ENCODE measurements at regions not wholly inside any gene's neighbourhood (a gene's known extent, or its start where the extent isn't known, plus 50 kb on each side); places are given as distances from the start of the nearest gene placed in this dataset.

GRCh38 chr10:35751347-35751746 lies 109.3 kb upstream of the FZD8 start:
- DNase-seq (ENCODE audit: low spot score), result no peak

GRCh38 chr10:35749230-35749629 lies 107.1 kb upstream of the FZD8 start:
- DNase-seq (ENCODE audit: low spot score), result no peak

GRCh38 chr10:35745617-35746403 lies 103.7 kb upstream of the FZD8 start:
- no peak for DNase-seq (ENCODE audit: low spot score)

- DNase-seq (ENCODE audit: low spot score), result no peak
Observed at GRCh38 chr10:35743851-35744250, 101.8 kb upstream of the FZD8 start.

- no peak for DNase-seq (ENCODE audit: low spot score)
Observed at GRCh38 chr10:35743351-35743750, 101.3 kb upstream of the FZD8 start.

GRCh38 chr10:35739998-35740397 lies 97.9 kb upstream of the FZD8 start:
- DNase-seq (ENCODE audit: low spot score), result no peak

- DNase-seq (ENCODE audit: low spot score), result no peak
Observed at GRCh38 chr10:35735412-35735811, 93.3 kb upstream of the FZD8 start.

- DNase-seq (ENCODE audit: low spot score), result no peak
Observed at GRCh38 chr10:35731828-35732227, 89.7 kb upstream of the FZD8 start.

GRCh38 chr10:35728341-35728740 lies 86.2 kb upstream of the FZD8 start:
- DNase-seq (ENCODE audit: low spot score), result no peak

- DNase-seq (ENCODE audit: low spot score), result no peak
Observed at GRCh38 chr10:35726846-35727245, 84.8 kb upstream of the FZD8 start.

- no peak for DNase-seq (ENCODE audit: low spot score)
Observed at GRCh38 chr10:35723992-35724391, 81.9 kb upstream of the FZD8 start.

- no peak for DNase-seq (ENCODE audit: low spot score)
Observed at GRCh38 chr10:35723059-35723458, 81.0 kb upstream of the FZD8 start.

GRCh38 chr10:35722636-35723035 lies 80.5 kb upstream of the FZD8 start:
- DNase-seq (ENCODE audit: low spot score), result no peak

GRCh38 chr10:35722226-35722625 lies 80.1 kb upstream of the FZD8 start:
- no peak for DNase-seq (ENCODE audit: low spot score)

GRCh38 chr10:35720366-35720765 lies 78.3 kb upstream of the FZD8 start:
- no peak for DNase-seq (ENCODE audit: low spot score)

GRCh38 chr10:35716776-35717175 lies 74.7 kb upstream of the FZD8 start:
- DNase-seq (ENCODE audit: low spot score), result peak; percentile 43

- DNase-seq (ENCODE audit: low spot score), result no peak
Observed at GRCh38 chr10:35712486-35712885, 70.4 kb upstream of the FZD8 start.

- no peak for DNase-seq (ENCODE audit: low spot score)
Observed at GRCh38 chr10:35711615-35712411, 69.7 kb upstream of the FZD8 start.

- no peak for DNase-seq (ENCODE audit: low spot score)
Observed at GRCh38 chr10:35707642-35708425, 65.7 kb upstream of the FZD8 start.

- no peak for DNase-seq (ENCODE audit: low spot score)
Observed at GRCh38 chr10:35706959-35707358, 64.9 kb upstream of the FZD8 start.

- DNase-seq (ENCODE audit: low spot score), result no peak
Observed at GRCh38 chr10:35705671-35706070, 63.6 kb upstream of the FZD8 start.

- no peak for DNase-seq (ENCODE audit: low spot score)
Observed at GRCh38 chr10:35705051-35705450, 63.0 kb upstream of the FZD8 start.
